HG03439 (cell line): ENCODE measurements at regions not wholly inside any gene's neighbourhood (a gene's known extent, or its start where the extent isn't known, plus 50 kb on each side); places are given as distances from the start of the nearest gene placed in this dataset.
"Not testable (repeated sequence)": the region's sequence is repeated elsewhere in the genome, so short reads cannot be mapped to it uniquely, and the experiment has no call there.

ENCODE experiments used
- ATAC-seq: cut with Tn5 transposase; IDR thresholded peaks from one replicate; pipeline ENCODE4 v1.9.1; 2021; ENCODE audit warnings: mild to moderate bottlenecking, moderate library complexity; ENCODE audit not compliant: unreplicated experiment

DNA sequence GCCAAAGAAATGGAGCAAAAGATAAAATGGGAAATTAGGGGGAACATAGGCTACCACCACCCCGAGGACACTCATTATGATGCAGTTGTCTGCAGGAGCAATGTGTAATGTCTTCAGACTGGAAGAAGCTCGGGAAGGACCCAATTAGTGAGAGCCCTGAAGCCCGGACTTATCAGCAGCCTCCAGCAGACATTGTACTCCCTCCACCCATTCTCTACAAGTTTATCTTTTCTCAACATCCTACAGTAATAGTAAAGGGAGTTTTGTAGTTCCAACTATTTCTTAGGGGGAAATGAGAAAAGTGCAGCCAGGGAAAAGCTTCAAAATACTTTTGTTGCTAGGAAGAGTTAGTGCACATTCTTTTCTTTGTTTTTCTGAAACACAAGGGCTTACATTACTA, 657.3 kb upstream of the COBL start:
- no peak for ATAC-seq

DNA sequence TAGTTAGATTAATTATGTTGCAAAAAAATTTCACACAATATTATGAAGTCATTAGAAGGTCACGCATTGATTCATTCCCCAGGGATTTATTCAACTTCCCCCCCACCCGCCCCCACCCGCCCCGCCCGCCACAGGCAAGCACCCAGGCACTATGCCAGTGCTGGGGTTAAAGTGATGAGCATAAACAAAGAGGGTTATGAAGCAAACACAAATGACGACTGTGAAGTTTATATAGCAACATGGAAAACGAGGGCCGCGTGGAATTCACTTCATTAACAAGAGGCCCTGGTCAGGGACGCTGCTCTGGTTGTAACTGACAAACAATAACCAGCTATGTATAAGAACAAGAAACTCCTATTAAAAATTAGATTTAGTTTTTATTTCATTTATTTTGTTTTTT, 656.5 kb upstream of the COBL start:
- no peak for ATAC-seq

DNA sequence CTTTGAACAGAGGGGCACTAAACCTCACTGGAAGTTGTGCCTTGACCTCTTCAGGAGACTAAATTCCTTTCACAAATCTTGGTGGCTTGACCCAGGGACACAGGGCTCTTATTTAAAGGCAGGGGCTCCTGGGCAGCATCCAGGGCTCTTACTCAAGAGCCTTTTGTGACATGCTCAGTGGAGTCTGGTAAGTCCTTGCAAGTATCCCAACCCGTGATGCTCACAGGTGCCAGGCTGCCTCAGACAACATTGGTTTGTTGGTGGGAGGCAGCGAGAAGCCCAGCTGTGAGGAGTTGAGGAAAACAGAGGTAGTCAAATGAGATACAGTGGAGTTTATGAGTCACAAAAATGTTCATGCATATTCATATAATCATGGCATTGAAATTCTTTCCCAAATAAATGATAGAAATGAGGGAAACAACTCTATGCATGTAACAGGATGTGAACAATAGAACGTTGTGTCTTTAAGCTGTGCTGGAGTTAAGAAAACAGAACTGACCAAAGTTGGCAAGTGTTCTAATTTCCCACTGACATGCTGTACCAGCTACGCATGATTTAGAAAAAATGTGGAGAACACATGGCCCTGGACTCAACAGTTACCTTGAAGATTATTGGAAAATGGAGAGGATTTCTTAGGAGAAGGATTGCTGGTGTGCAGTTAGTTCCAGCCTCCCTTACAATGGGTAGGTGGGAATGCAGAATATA, 654.5 kb upstream of the COBL start:
- no peak for ATAC-seq

DNA sequence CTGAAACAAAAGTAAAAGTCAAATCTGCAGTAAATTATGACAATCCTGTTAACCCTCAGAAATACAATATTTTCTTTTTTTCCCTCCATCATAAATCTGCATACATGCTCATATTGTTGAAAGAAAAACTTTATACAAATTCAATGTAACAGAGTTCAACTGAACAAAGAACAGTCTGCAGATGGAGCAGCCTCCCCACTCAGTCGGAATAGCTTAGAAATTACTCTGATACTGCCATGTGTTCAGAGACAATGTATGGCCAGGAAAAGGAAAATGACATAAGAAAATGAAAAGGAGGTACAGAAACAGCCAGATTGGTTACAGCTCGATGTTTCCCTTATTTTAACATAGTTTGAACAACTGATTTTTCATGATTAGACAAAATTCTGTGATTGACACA, 651.9 kb upstream of the COBL start:
- ATAC-seq: no peak

DNA sequence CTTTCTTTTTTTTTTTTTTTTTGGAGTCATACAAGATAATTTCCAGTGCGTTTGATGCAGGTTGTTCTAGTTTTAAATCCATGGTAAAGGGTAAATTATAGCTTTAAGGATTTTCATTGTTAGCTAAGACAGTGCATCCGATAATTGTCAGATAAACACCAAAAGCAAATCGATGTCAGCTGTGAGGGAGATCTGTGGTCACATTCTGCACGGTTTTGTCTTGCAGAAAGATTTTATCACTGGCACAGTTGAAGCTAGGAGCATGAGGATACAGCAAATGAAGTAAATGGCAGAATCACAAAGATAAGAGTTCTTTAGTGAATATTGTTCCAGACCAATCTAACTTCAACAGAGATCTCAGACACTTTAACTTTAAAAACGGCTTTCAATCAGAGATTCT, 648.8 kb upstream of the COBL start:
- no peak for ATAC-seq

DNA sequence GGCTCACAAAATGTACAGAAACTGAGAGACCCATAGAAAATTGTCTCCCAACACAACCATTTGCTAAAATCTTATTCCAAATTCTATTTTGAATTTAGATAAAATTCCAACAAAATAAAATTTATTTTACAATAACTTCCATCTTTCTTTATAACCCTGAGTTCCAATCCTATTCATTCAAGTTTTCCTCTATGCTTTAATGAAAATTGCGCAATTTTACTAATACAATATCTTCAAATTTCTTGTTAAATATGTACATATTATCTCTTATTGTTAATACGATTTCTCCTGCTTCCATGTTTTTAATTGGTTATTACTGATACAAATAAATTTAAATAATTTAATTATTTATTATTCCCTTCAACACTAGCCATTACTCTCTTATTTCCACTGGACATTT, 645.2 kb upstream of the COBL start:
- no peak for ATAC-seq

DNA sequence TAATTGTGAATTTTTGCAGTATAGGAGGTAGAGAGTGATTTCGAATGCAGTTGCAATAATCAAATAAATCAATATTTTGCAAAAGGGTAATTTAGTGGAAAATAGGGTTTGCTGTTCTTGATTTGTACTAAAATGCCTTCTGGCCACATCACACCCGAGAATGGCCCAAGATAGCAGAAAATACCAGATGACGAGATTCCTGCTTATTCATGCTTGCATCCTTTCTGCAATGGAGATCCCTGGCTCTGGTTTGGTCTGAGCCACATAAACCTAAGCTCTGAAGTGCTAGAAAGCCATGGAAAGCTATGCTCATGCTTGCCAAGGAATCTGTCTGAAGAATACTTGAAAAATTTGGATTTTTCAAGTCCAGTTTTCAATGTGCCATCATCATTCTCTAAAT, 634.2 kb upstream of the COBL start:
- ATAC-seq: no peak

DNA sequence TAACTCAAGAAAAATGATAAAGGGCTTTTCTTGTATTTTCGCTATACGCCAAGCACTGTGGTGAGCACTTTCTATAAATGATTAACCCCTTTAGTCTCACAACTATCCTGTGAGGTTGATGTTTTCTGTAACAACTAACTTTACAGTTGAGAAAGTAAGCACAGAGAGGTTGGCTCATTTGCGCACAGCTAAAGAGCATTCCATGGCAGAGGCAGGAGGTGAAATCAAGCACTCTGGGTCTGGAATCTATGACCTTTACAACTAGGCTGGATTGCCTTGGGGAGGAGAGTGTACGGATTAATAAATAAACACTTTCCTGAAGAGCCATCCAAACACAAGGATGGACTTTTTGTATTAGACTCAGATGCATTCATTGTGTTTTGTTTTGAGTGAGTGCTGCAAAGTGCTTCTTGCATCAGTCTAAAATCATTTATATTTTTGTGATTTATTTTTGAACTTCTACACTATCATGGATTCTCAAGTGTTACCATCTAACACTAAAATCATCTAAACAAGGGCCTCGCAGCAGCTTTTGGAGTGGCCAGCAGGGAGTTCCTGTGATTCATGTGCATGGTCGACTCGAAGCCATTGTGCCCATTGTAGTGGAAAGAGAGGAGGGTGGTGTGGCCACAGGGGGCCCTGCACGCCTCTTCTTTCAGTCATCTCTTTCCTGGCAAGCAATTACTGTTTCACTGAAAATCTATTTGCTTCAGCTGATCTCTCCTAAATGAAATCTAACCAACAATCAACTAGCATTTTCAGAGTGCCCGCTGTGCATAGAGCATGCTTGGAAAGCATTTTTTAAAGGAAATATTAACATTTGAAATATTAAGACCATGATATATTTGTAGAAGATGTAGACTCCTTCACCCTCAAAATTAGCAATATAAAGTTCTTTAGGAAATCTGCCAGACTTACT, 633.4 kb upstream of the COBL start:
- no peak for ATAC-seq

DNA sequence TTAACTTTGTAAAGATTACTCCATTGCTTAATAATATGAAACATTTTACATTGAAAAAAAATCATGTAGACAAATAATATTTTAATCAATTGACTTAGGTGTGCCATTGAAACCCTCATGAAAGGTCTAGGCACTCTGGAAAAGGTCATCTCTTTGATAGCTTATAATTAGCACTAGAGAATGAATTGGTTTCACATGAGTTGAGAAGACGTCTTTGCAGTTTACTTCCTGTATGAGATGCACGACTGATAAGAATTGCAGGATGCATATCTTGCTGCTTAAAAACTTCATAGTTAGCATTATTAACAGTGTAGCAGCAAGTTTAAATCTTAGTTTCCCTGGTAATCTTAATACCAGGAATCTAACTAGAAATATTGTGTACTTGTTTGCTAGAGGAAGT, 614.2 kb upstream of the COBL start:
- ATAC-seq: no peak

DNA sequence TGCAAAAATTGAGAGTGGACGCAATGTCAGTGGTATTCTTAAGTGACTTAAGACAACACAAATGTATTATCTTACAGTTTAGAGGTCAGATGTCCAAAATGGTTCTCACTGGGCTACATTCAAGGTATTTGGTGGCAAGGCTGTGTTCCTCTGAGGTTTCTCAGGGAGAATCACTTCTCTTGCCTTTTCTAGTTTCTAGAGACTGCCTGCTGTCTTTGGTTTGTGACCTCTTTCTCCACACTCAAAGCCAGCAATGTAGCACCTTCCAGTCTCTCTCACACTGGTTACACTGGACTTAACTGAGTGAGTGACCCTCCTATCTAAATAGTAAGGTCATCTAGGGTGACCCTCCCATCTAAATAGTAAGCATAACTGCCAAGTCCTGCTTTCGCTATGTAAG, 613.2 kb upstream of the COBL start:
- no peak for ATAC-seq

DNA sequence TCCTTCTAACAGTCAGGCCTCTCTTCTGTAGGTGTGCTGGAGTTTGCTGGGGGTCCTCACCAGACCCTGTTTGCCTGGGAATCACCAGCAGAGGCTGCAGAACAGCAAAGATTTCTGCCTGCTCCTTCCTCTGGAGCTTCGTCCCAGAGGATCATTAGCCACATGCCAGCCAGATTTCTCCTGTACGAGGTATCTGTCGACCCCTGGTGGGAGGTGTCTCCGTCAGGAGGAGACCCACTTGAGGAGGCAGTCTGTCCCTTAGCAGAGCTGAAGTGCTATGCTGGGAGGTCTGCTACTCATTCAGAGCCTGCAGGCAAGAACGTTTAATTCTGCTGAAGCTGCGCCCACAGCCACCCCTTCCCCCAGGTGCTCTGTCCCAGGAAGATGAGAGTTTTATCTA, 611.1 kb upstream of the COBL start:
- ATAC-seq: no peak

DNA sequence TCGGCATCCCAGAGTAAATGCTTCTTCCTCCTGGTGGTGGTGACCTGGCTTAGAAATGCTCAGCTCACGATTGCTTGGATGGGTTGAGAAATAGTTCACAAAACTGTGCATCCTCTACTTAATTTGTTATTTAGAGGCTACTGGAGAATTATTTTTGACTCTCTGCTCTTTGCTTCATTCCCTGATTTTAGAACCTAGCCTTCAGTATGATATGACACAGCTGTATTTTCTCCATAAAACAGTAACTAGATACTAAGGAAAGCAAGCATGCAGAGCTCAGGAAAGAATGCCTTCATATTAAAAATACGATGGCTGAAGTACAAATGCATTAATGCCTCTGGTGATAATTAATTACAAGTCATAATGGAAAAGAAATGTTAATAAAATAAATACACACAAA, 602.0 kb upstream of the COBL start:
- no peak for ATAC-seq

DNA sequence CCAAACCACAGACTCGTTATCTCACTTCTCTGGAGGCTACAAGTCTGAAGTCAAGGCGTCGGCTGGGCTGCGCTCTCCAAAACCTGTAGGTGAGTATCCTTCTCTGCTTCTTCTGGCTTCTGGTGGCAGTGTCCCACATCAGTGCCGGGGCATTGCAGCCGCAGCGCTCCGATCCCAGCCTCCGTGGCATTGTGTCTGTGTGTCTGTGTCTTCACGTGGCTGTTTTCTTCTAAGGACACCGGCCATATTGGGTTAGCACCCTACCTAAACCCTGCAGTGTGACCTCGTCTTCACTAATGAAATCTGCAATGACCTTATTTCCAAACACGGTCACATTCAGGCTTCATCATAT, 584.9 kb upstream of the COBL start:
- ATAC-seq: no peak

DNA sequence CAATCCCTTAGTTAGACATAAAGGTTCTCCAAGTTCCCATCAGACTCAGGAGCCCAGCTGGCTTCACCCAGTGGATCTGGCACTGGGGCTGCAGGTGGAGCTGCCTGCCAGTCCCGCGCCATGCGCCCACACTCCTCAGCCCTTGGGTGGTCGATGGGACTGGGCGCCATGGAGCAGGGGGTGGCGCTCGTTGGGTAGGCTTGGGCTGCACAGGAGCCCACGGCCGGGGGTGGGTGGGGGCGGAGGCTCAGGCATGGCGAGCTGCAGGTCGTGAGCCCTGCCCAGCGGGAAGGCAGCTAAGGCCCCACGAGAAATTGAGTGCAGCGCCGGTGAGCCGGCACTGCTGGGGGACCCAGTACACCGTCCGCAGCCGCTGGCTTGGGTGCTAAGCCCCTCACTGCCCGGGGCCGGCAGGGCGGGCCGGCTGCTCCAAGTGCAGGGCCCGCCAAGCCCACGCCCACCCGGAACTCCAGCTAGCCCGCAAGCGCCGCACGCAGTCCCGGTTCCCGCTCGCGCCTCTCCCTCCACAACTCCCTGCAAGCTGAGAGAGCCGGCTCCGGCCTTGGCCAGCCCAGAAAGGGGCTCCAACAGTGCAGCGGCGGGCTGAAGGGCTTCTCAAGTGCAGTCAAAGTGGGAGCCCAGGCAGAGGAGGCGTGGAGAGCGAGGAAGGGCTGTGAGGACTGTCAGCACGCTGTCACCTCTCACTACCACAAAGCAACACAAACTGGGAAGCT, 584.3 kb upstream of the COBL start:
- ATAC-seq: not testable (repeated sequence)

DNA sequence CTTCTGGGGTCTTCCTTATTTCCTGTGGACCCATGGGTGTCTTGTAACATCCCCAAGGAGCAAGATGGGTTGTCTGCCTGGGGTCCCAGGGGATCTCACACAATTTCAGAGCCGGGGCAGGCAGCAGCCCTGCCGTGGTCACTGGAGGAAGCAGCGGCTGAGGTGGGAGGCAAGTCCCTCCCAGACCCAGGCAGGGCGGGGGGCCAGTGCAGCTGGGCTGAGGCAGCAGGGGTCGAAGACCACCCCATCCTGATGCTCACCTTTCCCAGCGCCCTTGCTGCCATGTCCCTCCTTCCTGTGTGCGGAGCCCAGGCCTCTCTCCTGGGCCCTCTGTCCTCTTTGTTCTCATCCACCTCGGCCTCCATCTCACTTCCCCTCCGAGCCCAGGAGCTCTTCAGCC, 583.0 kb upstream of the COBL start:
- ATAC-seq: no peak

DNA sequence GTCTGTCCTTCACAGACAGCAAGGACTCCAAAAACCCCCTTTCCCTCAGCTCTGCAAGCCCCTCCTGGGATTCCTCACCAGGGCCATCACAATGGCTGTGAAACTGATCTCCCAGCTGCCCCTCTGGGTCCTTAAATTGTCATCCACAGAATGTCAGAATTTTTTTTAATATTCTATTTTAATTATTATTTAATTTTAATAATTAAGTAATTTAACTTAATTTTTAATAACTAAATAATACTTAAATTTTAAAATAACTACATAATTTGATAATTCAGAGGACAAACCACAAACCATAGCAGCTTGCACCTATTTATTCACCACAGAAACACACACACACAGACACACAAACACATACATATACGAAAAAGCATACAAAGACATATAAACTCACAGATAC, 565.8 kb upstream of the COBL start:
- ATAC-seq: no peak

DNA sequence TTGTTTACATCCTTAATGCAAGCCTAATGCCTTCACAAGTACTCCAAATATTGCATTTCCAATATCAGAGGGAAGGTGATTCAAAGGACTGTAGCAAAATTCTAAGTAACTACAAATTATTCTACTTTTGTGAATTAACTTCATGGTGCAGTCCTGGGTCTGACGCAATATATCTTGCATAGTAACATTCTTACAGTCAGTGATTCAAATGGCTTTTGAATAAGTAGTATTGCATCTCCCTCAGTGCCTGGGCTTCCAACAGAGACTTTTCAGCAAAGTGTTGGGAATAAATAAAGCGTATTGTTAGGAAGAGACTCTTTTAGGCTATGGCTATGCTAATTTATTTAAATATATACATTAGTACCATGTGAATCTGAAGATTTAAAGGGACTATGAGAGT, 564.7 kb upstream of the COBL start:
- ATAC-seq: no peak

DNA sequence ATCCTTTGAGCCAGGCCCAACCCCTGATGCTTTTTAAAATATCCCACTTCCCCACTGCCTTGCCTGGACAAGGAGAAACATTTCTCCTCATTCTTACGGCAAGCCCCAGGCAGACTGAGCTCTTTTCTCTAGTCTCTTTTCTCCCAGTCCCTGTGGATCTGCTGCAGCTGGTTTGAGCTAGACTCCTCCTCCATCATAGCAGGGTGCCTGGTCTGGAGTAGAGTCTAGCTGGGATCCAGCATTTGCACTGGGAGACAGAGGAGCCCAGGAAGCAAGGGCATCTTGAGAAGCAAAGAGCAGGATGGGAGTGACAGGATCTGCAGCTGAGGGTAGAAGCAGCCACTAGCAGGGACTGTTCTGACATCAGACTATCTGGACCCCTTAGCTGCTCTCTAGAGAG, 562.3 kb upstream of the COBL start:
- ATAC-seq: no peak

DNA sequence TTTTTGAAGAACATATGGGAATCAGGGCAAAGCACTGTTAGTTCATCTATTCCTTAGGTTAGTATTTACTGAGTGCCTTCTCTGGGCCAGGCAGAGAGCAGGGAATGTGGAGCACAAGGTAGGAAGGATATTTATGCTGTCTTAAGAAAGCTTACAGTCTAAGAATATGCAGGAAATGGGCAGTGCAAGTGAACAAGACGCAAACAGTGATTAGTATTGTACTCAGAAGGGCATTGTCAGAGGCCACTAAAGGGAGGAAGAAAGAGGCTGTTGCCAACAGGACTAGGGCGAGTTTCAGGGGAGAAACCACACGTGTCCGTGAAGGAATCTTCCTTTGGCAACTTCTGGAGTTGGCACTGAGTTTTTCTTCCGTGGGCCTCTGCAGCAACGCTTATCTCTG, 552.8 kb upstream of the COBL start:
- no peak for ATAC-seq

DNA sequence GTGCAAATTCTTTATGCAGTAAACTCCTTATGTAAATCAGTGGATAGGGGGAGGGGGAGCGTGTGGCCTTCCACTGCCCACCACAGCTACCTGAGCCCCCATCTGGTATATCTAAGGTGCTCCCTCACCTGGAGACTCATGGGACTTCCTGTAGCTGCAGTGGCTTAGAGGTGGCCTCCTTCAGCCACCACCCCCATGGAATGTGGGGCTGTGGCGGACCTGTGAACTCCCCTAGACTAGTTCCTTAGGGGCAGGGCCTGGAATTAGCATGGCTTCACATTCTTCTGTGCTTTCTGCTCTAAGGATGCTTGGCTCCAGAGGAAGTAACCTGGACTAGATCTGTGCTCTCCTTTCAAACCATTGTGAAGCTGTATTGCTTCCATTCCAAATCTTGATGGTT, 550.5 kb upstream of the COBL start:
- no peak for ATAC-seq

DNA sequence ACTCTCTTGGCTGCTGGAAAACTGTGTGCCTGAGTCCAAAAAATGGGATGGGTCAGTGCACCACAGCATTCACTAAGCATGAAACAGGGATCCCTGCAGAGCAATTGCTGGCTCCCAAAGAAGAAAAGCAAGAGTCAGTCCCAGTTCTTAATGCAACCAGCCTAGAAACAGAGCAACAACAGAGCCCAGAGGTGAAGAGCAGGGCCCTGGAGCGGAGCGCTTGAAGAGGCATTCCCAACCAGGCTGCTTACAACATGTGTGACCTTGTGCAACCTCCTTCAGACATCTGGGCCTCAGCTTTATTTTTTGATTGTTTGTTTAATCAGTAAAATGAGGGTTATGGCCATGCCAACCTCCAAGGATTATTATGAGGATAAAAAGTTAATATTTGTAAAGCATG, 543.7 kb upstream of the COBL start:
- no peak for ATAC-seq

DNA sequence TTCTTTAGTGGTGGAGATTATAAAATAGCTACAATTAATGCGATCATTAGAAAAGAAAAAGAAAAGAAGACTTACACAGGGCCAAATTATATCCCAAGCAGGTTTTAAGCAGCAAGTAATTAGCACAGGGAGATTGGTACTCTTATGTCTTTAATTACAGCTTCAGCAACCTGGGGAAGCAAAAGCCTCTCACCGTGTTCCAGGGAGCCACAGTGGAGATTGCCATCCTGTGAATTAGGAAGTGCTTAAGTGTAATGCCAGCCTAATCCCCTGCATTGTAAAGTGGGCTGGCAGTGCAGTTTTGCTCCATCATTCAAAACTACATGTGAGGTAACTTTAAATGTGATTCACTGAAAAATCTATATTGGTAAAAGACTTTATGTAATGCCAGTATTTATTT, 533.5 kb upstream of the COBL start:
- ATAC-seq: no peak
